Germinal center (tissue), 1 donor: ENCODE measurements at regions not wholly inside any gene's neighbourhood (a gene's known extent, or its start where the extent isn't known, plus 50 kb on each side); places are given as distances from the start of the nearest gene placed in this dataset.

Source experiments
- DNase-seq: peaks from one replicate; pipeline ENCODE4 v3.0.0; 2012; ENCODE audit warnings: mixed read lengths, low spot score

GRCh38 chr4:8774071-8774470 lies 97.6 kb downstream of the HMX1 start:
- no peak for DNase-seq

- DNase-seq, result no peak
Measured at GRCh38 chr4:8773124-8773931, 98.3 kb downstream of the HMX1 start.

GRCh38 chr4:8772499-8773123 lies 99.0 kb downstream of the HMX1 start:
- DNase-seq, result no peak

- DNase-seq, result no peak
Measured at GRCh38 chr4:8771666-8772065, 100.0 kb downstream of the HMX1 start.

GRCh38 chr4:8771258-8771590 lies 100.4 kb downstream of the HMX1 start:
- DNase-seq, result no peak

GRCh38 chr4:8770518-8771257 lies 101.0 kb downstream of the HMX1 start:
- DNase-seq, result no peak

- DNase-seq, result no peak
Measured at GRCh38 chr4:8769645-8770517, 101.8 kb downstream of the HMX1 start.

GRCh38 chr4:8768357-8768999 lies 103.2 kb downstream of the HMX1 start:
- DNase-seq, result no peak

GRCh38 chr4:8766610-8767009 lies 105.0 kb downstream of the HMX1 start:
- DNase-seq, result no peak

GRCh38 chr4:8765631-8766590 lies 105.7 kb downstream of the HMX1 start:
- no peak for DNase-seq

- no peak for DNase-seq
Measured at GRCh38 chr4:8765084-8765483, 106.6 kb downstream of the HMX1 start.

GRCh38 chr4:8763966-8764901 lies 107.4 kb downstream of the HMX1 start:
- DNase-seq, result no peak

- no peak for DNase-seq
Measured at GRCh38 chr4:8762951-8763735, 108.5 kb downstream of the HMX1 start.

- DNase-seq, result no peak
Measured at GRCh38 chr4:8762356-8762755, 109.3 kb downstream of the HMX1 start.

GRCh38 chr4:8761824-8762205 lies 109.8 kb downstream of the HMX1 start:
- no peak for DNase-seq

- DNase-seq, result no peak
Measured at GRCh38 chr4:8761167-8761823, 110.3 kb downstream of the HMX1 start.

- DNase-seq, result no peak
Measured at GRCh38 chr4:8760561-8760960, 111.1 kb downstream of the HMX1 start.

- DNase-seq, result no peak
Measured at GRCh38 chr4:8759987-8760386, 111.7 kb downstream of the HMX1 start.
